DND-41 (cell line): ENCODE measurements at regions not wholly inside any gene's neighbourhood (a gene's known extent, or its start where the extent isn't known, plus 50 kb on each side); places are given as distances from the start of the nearest gene placed in this dataset.

ENCODE experiments used
- CTCF ChIP-seq: IDR thresholded peaks from 2 replicates; pipeline ENCODE4 v1.5.1; 2012; ENCODE audit warnings: borderline replicate concordance, low read length, moderate library complexity, mild to moderate bottlenecking; ENCODE audit not compliant: poor library complexity, severe bottlenecking; ENCODE audit errors: extremely low read depth
- EZH2 ChIP-seq: IDR thresholded peaks from 3 replicates; pipeline ENCODE4 v1.6.1; 2012; ENCODE audit warnings: borderline replicate concordance, low read depth, mild to moderate bottlenecking, moderate library complexity, low read length, inconsistent platforms; ENCODE audit not compliant: severe bottlenecking

GRCh38 chr4:72791054-72791453 is 222.0 kb upstream of the ADAMTS3 start:
- TF ChIP-seq CTCF (no peak), EZH2 (no peak)
